Stimulated activated CD8-positive, alpha-beta memory T cell treated with anti-CD3 and anti-CD28 coated beads, Interleukin-7, amount 100 ng/mL, for 1 hour (primary cell): ENCODE measurements at regions not wholly inside any gene's neighbourhood (a gene's known extent, or its start where the extent isn't known, plus 50 kb on each side); places are given as distances from the start of the nearest gene placed in this dataset.
"Not testable (repeated sequence)": the region's sequence is repeated elsewhere in the genome, so short reads cannot be mapped to it uniquely, and the experiment has no call there.

ENCODE experiments used
- DNase-seq, 2 donors: peaks; one replicate each; pipeline ENCODE4 v3.0.0-alpha.2; 2020; ENCODE audit warnings: low read depth in 2 of 2

DNA sequence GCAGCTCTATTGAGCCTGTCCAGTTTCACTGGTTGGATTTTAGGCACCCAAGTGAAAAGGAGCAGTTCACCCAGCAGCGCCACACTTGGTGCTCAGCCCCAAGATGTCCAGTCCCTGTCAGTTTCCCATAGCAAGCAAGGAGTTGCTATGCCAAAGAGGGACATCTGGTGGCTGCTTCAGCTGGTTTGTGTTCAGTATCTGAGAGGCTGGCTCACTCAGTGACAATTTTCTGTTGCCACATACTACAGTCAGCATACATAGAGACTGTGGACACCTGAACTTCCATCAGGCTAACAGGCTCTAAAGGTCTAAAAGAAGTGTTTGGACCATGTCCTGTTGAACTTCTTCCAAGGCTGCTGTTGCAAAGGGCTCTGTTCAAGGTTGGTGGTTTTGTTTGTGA is 453.9 kb downstream of the RPIA start:
- not testable (repeated sequence) for DNase-seq

DNA sequence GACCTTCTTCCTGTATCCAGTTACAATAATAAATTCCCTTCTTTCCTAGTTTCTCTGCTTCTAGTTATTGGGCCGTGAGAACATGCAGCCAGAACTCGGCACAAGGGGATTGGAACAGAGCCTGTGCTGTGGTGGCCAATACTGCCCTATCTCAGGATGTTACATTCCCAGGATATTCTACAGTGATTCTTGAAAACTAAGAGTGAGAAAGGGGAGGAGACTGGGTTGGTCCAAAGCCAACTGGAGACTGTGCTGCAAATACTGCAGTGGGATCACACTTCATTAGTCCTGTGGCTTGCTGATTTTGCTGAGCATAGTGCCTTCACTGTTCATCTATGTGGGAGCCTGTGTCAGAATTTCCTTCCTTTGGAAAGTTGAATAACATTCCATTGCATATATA is 456.8 kb downstream of the RPIA start:
- DNase-seq = not testable (repeated sequence)

DNA sequence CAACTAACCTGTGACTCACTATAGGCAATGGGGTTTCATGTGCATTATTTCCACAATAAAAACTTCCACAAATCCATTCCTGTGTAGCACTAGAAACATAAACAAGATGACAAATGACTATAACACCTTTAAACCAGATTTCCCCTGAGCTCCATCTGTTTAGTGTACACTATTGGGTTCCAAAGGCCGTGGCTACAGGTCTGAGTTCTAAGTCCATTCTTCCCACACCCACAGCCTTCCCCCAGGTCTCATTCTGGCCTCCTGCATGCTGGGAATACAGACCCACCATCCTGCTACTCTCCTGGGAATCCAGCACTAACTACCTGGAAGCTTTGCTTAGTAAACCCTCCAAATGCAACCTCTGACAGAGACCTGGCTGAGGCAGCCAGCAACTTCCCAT is 460.2 kb downstream of the RPIA start:
- DNase-seq = not testable (repeated sequence)

DNA sequence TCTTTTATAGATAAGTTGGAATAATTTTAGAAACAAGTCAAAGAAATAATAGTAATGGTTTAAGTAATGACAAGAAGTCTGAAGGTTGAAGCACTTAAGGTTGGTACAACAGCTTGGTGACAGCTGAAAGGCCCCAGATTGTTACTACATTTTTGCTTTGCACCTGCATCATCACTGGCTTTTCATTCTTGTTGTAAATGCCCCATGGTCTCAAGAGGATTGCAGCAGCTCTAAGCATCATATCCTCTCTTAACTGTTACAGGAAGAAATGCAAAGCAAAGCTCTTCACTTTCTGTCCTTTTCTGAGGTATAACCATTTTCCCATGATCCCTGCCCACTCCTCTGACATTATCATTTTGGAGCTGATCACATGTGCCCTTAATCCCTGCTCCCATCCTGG is 461.0 kb downstream of the RPIA start:
- not testable (repeated sequence) for DNase-seq

DNA sequence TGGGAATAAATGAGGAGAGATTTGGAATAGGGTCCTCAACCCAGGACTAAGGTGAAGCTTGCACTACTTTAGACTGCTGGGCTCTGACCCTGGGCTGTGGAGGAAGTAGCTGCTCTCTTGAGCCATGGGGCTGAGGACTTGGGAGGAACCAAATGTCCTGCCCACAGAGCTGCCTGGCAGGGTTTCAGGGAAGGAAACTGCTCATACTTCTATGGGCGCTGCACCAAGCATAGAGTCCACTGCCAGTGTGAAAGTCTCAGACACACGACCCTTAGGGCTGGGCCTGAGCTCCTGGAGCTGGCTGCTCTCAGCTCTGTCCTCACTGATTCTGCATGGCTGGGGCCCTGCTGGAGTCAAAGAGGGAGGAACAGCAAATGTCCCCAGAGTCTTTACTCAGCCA is 461.7 kb downstream of the RPIA start:
- not testable (repeated sequence) for DNase-seq

DNA sequence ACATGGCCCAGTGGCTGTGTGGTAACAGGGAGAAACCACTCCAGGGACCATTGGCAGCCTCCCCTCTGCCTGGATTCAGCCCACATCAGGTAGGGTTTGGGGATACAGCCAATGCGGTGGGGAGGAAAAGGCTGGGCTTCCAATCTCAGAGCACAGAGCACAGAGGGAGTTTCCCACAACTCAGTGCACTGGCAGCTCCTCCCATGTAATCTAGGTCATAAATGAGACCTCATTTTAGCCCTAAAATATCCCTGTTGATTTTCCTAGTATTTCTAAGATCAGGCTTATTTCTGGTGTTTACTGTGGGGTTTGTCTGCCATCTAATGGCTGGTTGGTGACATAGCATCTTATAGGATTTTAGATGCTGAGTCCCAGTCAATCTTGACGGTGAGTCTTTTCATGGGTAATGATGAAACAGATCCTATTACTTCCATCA is 462.8 kb downstream of the RPIA start:
- DNase-seq = not testable (repeated sequence)

DNA sequence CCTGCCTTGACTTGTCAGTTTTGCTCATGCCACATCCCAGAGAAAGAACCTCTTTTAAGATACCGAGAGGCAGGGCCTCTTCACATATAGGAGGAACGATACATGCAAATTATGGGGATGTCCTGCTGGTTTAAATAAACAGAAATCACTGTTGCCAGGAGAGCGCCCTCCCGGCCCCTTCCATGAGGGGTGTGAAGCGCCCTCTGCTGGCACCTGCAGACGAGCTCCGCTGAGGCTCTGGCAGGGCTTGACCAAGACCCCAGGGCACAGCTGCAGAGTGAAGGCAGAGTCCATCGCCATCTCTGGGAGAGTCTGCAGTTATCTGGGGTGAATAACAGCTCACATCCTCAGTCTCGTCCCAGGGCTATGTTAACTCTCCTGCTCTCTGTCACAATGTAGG is 468.8 kb downstream of the RPIA start:
- DNase-seq = not testable (repeated sequence)

DNA sequence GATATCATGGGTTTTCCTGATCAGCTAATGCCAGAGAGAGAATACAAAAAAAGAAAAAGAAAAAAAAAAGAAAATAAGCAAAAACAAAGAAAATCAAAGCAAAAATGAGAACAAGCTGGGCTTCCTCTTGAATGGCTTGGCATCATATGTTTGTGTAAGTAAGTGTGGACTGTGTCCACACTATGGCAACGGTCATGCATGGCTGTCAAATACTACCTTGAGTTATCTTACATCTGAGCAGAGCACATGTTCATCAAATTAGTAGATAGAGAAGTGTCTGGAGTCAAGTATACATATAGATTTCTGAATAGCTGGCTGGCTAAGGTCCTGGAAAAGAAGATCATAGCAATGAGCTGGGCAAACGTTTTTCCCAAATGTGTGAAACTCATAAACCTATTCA is 470.2 kb downstream of the RPIA start:
- DNase-seq = not testable (repeated sequence)

DNA sequence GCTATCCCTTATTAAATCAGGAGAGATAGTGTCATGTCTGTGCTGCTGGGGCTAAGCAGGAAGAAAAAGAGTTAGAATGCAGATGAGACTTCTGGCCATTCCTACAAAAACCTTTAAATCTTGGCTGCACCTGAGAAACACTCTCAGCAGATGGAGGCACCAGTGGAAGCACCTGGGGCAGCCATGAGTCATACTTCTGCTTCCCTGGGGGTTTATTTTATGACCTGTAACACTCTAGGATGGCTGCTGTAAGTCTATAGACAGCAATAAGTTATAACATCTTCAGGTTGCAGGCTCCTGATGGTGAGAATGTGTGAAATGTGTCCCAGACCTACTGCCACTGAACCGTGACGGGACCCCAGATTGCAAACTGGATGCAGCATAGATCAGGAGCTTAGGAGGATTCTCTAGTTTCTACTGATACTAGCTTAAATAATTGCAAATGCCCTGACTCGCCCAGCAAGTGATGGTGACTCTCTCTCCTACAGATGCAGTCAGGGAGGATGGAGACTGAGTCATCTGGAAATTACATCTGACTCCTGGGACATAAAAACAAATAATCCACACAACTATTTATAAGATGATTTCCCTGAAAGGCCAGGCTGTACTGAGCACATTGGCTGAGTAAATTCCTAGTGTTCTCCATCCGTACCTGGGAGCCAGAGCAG is 479.2 kb downstream of the RPIA start:
- not testable (repeated sequence) for DNase-seq

DNA sequence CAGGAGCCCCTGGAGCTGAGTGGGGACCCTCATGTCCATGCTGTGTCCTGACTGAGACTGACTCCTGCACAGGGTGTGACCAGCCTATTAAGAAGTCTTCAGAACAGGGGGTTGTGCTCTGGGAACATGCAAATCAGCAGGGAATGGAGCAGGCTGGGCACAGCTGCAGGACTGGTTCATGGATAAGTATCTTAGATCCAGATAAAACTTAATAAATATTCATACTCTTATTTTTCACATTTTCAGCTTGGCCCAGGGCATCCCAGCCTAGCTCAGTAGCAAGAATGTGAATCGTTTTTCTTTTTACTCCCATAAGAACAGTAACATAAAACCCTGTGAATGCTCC is 479.7 kb downstream of the RPIA start:
- DNase-seq = not testable (repeated sequence)

DNA sequence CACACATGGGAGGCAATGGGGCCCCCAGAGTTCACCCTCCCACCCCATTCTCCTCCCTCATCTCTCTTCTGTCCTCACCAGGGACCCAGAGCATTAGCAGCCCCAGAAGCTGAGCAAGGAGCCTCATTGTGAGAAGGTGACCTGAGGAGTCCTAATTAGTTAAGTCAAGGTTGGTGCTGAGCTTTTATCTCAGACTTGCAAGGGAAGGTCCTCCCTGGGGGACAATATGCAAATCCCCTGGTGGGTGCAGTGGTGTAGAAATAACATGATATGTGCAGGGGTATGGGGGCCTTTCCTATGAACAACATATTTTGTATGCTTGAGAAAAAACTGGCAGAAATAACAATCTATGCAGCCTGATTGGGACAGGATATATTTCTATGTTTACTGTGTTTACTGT is 485.5 kb downstream of the RPIA start:
- DNase-seq = not testable (repeated sequence)

DNA sequence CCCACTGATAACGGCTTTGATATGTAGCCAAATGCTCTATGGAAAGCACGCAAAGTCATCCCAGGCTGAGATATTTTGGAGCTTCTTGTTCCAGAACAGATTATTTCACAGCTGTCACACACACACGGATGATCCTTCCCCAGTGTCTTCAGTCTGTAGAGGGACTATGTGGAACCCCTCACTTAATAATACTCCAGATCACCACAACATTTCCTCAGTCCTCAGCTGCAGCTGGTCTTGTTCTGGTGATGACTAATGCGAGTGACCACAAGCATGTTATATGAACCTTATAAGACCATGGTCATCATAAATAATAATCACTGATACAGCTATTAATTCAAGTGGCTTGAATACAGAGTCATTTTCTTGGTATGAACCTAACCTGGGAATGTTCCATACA is 490.7 kb downstream of the RPIA start:
- DNase-seq = not testable (repeated sequence)

DNA sequence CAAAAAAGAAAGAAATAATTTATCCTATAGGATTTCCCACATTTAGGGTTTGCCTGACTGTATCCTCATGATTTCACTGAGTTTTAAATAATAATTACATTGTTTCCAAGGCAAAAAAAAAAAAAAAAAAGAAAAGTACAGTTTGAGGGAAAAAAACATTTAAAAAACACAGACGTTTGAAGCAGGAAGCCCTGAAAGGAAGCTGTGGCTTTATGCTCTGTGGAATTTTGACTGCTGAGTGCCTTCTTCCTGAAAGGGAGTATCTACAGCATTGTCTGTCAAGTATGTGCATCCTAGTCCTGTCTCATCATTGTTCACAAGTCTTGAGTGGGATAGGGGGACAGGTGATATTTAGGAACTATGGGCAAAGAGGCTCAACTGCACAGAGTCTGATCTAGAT is 493.3 kb downstream of the RPIA start:
- DNase-seq = not testable (repeated sequence)

DNA sequence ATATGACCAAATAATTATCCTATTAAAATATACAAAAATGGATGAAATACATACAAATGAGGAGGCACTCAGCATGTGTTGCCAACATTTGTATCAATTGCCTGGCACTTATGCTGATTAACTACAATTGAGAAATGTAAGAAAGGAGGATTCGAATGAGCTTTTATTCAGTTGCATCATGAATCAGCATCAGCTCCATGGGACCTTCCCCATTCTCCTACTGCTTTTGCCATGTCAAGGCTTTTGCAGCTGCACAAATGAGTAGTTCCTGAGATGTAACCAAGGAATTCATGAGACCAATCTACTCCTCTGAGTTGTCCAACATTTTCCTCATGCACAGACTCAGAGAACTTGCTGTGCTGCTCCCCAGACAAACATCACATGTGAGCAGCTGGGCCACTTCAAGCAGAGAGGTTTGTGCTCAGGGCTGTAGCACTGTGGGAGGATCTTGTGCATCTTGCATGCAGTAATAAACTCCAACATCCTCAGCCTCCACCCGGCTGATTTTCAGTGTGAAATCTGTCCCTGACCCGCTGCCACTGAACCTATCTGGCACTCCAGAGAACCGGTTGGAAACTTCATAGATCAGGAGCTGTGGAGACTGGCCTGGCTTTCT is 504.3 kb downstream of the RPIA start:
- not testable (repeated sequence) for DNase-seq

DNA sequence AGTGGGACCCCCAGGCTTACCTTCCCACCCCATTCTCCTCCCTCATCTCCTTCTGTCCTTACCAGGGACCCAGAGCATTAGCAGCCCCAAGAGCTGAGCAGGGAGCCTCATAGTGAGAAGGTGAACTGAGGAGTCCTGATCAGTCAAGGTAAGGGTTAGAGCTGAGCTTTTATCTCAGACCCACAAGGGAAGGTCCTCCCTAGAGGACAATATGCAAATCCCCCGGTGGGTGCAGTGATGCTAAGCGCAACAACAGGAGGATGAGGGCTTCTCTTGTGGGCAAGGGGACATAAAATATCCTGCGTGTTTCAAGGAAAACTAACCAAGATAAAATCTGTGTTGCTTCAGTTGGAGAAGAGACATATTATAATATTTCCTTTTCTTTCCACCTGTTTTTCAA is 505.2 kb downstream of the RPIA start:
- DNase-seq = not testable (repeated sequence)

DNA sequence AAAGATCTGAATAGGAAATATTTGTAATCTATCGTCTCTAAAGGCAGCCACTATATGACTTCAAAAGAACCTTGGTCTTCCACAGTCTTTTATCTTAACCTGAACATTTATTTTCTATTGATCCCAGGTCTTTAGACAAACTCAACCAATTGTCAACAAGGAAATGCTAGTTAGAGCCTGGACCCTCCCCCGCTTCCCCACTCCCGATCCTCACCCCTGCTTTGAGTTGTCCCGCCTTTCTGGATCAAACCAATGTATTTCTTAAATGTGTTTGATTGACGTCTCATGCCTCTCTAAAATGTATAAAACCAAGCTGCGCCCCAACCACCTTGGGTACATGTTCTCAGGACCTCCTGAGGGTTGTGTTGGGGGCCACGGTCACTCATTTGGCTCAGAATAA is 506.6 kb downstream of the RPIA start:
- not testable (repeated sequence) for DNase-seq

DNA sequence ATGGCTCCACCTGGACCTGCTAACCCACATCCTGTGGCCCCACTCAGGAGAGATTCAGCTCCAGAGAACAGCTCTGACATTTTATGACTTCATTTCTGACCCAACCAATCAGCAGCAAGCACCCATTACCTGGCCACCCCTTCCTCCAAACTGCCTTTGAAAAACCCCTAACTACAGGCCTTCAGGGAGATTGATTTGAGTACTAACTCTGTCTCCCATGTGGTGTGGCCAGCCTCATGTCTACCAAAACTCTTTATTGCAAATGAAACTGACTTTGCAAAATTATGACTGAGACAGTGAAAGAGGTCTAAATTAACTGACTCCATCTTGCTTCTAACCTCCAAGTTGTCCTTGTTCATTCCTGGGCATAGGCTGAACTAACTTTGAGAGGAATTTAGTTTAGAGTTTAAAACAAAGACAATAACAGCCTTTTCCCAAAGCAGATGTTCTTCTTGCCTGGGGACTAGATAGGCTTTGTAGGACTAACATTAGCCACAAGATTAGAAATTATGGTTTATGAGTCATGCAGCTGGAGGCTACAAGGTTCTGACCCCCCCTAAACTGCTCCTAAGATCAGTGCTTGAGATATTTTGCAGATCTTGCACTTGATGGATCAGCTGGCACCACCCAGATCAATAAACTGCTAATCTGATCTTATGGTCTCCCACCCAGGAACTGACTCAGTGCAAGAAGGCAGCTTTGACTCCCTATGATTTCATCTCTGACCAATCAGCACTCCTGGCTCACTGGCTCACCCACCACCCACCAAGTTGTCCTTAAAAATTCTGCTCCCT is 508.2 kb downstream of the RPIA start:
- DNase-seq = not testable (repeated sequence)

DNA sequence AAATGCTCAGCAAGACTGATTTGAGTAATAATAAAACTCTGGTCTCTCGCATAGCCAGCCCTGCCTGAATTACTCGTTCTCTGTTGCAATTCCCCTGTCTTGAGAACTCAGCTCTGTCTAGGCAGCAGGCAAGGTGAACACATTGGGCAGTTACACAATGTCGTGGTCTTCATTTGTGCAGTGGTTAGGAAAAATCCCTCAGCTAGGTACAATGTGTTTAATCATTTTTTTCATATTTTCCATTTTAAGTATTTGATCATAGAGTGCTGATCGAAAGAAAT is 508.7 kb downstream of the RPIA start:
- not testable (repeated sequence) for DNase-seq

DNA sequence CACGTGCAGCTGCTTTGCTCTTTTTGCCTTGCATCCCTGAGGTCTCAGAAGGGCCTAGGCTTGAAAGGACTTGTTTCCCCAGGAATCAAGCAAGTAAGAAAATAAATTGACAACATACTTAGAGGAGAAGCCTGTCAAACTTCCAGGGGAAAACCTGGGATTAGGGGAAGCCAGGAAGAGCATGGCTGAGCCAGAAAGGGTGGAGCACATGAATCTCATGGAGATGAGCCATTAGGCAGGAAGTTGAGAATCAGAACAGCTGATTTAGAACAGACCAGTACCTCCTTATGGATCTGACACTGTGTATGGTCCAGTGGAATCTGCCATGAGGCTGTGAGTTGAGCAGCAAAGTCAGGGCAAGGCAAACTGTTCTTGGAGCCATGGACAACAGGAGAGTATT is 511.0 kb downstream of the RPIA start:
- DNase-seq = not testable (repeated sequence)

DNA sequence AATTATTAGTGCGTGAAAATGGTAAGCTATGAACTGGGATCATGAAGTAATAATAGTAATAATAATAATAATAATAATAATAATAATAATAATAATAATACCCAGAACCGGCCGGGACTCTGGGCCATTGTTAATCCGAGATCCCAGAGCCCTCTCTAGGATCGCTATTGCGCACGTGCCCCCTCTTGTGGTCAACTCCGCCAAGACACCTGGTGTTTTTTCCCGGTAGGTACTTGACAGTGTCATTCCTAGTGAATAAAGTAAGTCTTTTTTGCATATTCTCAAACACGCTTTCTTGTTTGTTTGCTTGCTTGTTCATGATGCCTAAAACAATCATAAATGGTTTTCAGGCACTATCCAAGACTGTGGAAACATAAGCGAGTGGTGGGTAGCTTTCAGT is 513.7 kb downstream of the RPIA start:
- DNase-seq = peak in 1 of 2 donors; percentile 9

DNA sequence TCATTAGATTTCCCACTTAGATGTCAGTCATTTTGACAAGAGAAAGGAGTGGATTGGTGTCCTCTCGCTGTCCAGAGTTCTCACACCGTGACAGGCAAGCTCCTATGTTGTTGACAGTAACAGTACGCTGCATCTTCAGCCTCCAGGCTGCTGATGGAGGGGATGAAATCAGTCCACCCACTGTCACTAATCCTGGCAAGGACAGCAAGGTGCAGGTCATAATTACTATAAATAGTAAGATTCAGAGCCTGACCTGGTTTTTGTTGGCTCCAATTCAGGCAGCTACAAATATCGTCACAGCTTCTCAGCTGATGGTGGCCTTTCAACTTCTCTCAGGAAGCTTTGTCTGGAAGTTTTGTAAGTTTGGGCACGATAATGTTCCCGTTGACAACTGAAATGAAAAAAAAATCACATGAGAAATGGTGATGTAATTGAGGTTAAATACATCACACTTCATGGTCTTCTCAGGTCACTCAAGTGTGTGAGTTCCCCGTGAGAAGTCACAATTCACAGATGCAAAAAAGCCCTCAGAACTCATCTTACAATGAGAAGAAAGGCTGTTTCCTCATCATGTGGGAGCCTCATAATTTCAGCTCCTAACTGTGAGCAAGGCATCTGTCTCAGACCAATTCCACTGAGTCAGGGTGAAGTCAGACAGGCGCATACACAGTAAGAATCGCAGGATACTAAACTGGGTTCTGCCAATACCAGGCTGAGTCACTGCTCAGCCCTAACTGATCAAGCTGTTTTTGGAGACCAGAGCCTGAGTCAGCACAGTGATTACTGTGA is 516.9 kb downstream of the RPIA start:
- not testable (repeated sequence) for DNase-seq

DNA sequence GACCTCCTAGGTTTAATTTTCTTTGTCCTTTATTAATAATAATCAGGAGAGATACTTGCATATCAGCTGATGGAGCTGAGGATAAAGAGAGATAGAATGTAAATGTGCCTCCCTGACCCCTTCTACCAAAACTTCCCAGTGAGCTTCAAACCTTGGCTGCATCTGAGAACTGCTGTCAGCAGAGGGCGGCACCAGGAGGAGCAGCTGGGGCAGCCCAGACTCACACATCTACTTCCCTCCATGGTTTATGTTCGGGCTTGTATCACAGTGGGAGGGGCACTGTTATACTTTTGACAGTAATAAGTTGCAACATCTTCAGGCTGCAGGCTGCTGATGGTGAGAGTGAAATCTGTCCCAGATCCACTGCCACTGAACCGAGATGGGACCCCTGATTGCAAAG is 521.7 kb downstream of the RPIA start:
- not testable (repeated sequence) for DNase-seq
